C4-2B (cell line): ENCODE measurements at regions not wholly inside any gene's neighbourhood (a gene's known extent, or its start where the extent isn't known, plus 50 kb on each side); places are given as distances from the start of the nearest gene placed in this dataset.

Experiments
- ZFX ChIP-seq: fragments of 450-650 bp; IDR thresholded peaks from 2 replicates; pipeline ENCODE4 v1.6.1; 2017
- TF ChIP-seq, protein P1 (sequence below): fragments of 450-650 bp; conservative IDR thresholded peaks from 2 replicates; pipeline ENCODE4 v1.5.1; 2017; ENCODE audit warnings: mild to moderate bottlenecking

DNA sequence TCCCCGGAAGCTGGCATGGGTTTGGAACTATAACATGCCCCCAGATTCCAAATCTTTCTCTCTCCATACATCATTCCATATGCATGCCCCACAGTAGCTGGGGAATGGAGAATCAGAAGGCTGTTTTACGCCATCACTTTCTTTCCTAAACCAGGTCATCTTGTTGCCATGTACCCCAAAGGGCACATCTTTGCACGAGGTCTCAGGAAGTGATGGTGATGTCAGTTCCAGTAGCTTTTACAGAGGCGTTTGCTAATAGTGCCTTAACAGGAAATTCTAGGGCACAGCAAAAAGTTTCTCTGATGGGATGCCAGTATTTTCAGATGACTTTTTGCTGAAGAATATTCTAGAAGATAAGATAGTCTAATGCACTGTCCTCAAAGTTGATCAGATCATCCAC is 241.5 kb downstream of the MAF start:
- TF ChIP-seq, protein P1, sequence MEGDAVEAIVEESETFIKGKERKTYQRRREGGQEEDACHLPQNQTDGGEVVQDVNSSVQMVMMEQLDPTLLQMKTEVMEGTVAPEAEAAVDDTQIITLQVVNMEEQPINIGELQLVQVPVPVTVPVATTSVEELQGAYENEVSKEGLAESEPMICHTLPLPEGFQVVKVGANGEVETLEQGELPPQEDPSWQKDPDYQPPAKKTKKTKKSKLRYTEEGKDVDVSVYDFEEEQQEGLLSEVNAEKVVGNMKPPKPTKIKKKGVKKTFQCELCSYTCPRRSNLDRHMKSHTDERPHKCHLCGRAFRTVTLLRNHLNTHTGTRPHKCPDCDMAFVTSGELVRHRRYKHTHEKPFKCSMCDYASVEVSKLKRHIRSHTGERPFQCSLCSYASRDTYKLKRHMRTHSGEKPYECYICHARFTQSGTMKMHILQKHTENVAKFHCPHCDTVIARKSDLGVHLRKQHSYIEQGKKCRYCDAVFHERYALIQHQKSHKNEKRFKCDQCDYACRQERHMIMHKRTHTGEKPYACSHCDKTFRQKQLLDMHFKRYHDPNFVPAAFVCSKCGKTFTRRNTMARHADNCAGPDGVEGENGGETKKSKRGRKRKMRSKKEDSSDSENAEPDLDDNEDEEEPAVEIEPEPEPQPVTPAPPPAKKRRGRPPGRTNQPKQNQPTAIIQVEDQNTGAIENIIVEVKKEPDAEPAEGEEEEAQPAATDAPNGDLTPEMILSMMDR = no peak
- no peak for TF ChIP-seq ZFX
